Stimulated activated CD4-positive, alpha-beta T cell treated with anti-CD3 and anti-CD28 coated beads, Interleukin-2, amount 100 ng/mL, for 24 hours (primary cell): ENCODE measurements at regions not wholly inside any gene's neighbourhood (a gene's known extent, or its start where the extent isn't known, plus 50 kb on each side); places are given as distances from the start of the nearest gene placed in this dataset.
"Not testable (repeated sequence)": the region's sequence is repeated elsewhere in the genome, so short reads cannot be mapped to it uniquely, and the experiment has no call there.

Experiments used
- DNase-seq, 2 donors: peaks; one replicate each; pipeline ENCODE4 v3.0.0-alpha.2; 2020

- no peak for DNase-seq
Observed at GRCh38 chr2:36035137-36035536, 320.4 kb upstream of the CRIM1 start.

GRCh38 chr2:36032046-36032445, 323.5 kb upstream of the CRIM1 start:
- no peak for DNase-seq

- no peak for DNase-seq
Observed at GRCh38 chr2:36031471-36031870, 324.1 kb upstream of the CRIM1 start.

GRCh38 chr2:36027616-36028015, 328.0 kb upstream of the CRIM1 start:
- DNase-seq = no peak

- DNase-seq = no peak
Observed at GRCh38 chr2:36013064-36013463, 342.5 kb upstream of the CRIM1 start.

GRCh38 chr2:36006444-36006843, 349.1 kb upstream of the CRIM1 start:
- no peak for DNase-seq

GRCh38 chr2:36002941-36003340, 352.6 kb upstream of the CRIM1 start:
- DNase-seq = no peak

- DNase-seq = no peak
Observed at GRCh38 chr2:35997488-35997887, 358.1 kb upstream of the CRIM1 start.

- DNase-seq = no peak
Observed at GRCh38 chr2:35989503-35989902, 366.1 kb upstream of the CRIM1 start.

- DNase-seq = no peak
Observed at GRCh38 chr2:35989040-35989439, 366.5 kb upstream of the CRIM1 start.

GRCh38 chr2:35986871-35987270, 368.7 kb upstream of the CRIM1 start:
- DNase-seq = no peak

GRCh38 chr2:35978218-35978617, 377.4 kb upstream of the CRIM1 start:
- DNase-seq = no peak

GRCh38 chr2:35976611-35977010, 379.0 kb upstream of the CRIM1 start:
- no peak for DNase-seq

GRCh38 chr2:35973737-35974132, 381.8 kb upstream of the CRIM1 start:
- no peak for DNase-seq

GRCh38 chr2:35973132-35973736, 382.3 kb upstream of the CRIM1 start:
- no peak for DNase-seq

- DNase-seq = no peak
Observed at GRCh38 chr2:35963824-35964223, 391.8 kb upstream of the CRIM1 start.

GRCh38 chr2:35963357-35963756, 392.2 kb upstream of the CRIM1 start:
- DNase-seq = no peak

GRCh38 chr2:35962585-35963146, 392.9 kb upstream of the CRIM1 start:
- DNase-seq = no peak

GRCh38 chr2:35960596-35960995, 395.0 kb upstream of the CRIM1 start:
- DNase-seq = no peak

- DNase-seq = not testable (repeated sequence)
Observed at GRCh38 chr2:35957053-35957452, 398.5 kb upstream of the CRIM1 start.

GRCh38 chr2:35946478-35946877, 409.1 kb upstream of the CRIM1 start:
- DNase-seq = no peak

- DNase-seq = no peak
Observed at GRCh38 chr2:35938838-35939237, 416.7 kb upstream of the CRIM1 start.

GRCh38 chr2:35933031-35933430, 422.5 kb upstream of the CRIM1 start:
- DNase-seq = no peak

- no peak for DNase-seq
Observed at GRCh38 chr2:35932276-35932963, 423.2 kb upstream of the CRIM1 start.

GRCh38 chr2:35931626-35932025, 424.0 kb upstream of the CRIM1 start:
- DNase-seq = no peak
